Stomach (tissue), 8 donors: ENCODE measurements at regions not wholly inside any gene's neighbourhood (a gene's known extent, or its start where the extent isn't known, plus 50 kb on each side); places are given as distances from the start of the nearest gene placed in this dataset.

Source experiments
- DNase-seq, 2 donors: peaks; one replicate each; pipeline versions ENCODE4 v3.0.0 to v3.0.0-alpha.2; 2013 to 2019
- H3K27ac ChIP-seq, 5 donors: fragments of 200-600 bp in 4 of 5; sonication (generic) in 4 of 5; one replicate each; pipeline ENCODE4 v1.5.1; 2013 to 2019; ENCODE audit warnings: mild to moderate bottlenecking in 1 of 5, moderate library complexity in 1 of 5
- H3K27me3 ChIP-seq, 3 donors: fragments of 200-600 bp; sonication (generic); one replicate each; pipeline ENCODE4 v1.5.1; 2017 to 2019; ENCODE audit warnings: mixed run types in 1 of 3
- H3K36me3 ChIP-seq, 4 donors: fragments of 200-600 bp; sonication (generic); 1 replicate in 3 of 4; 2 replicates in 1 of 4; pipeline ENCODE4 v1.5.1; 2016 to 2019
- H3K4me1 ChIP-seq, 4 donors: fragments of 200-600 bp; sonication (generic); one replicate each; pipeline ENCODE4 v1.5.1; 2016 to 2019
- H3K4me3 ChIP-seq, 4 donors: fragments of 200-600 bp; sonication (generic) in 3 of 4; one replicate each; pipeline ENCODE4 v1.5.1; 2016 to 2019; ENCODE audit warnings: mild to moderate bottlenecking in 1 of 4
- H3K9me3 ChIP-seq, 4 donors: fragments of 200-600 bp; sonication (generic); one replicate each; pipeline ENCODE4 v1.5.1; 2016 to 2019
- EP300 ChIP-seq: sonication (generic); formaldehyde crosslinking; IDR thresholded peaks from one replicate; pipeline ENCODE4 v1.6.1; 2017; ENCODE audit warnings: antibody characterized with exemption
- POLR2A ChIP-seq, 4 donors: fragments of 450-650 bp; IDR thresholded peaks; one replicate each; pipeline ENCODE4 v1.6.1; 2016; ENCODE audit warnings: antibody characterized with exemption in 4 of 4, control low read depth in 2 of 4, mild to moderate bottlenecking in 1 of 4, moderate library complexity in 1 of 4
- POLR2AphosphoS5 ChIP-seq, 3 donors: sonication (generic); formaldehyde crosslinking; IDR thresholded peaks; one replicate each; pipeline ENCODE4 v1.6.1; 2016; ENCODE audit warnings: antibody characterized with exemption in 3 of 3
- WGBS, 5 donors: extraction: QIAGEN DNeasy Blood & Tissue Kit in 3 of 5; methylation state at CpG; one replicate each; pipeline versions ENCODE4 v1.1.5 to v1.1.7; 2013 to 2018; 5-methylcytosine and 5-hydroxymethylcytosine counted together
- intact Hi-C: fragments of 100-400 bp; cut with DNase I; formaldehyde crosslinking; loops from one replicate; pipeline ENCODE4 v1.15.1; 2023; ENCODE audit warnings: low total_unique reads
- TF ChIP-seq, protein P1 (sequence below), 7 experiments: fragments of 450-650 bp in 4 of 7; fragments of 200-600 bp in 3 of 7; sonication (generic) in 3 of 7; IDR thresholded peaks; one replicate each; pipeline ENCODE4 v1.5.1; 2016 to 2019; ENCODE audit warnings: antibody characterized with exemption in 7 of 7, control low read depth in 2 of 7, mild to moderate bottlenecking in 1 of 7
- donor health status: healthy with polysubstance abuse.
- donor health status: Bipolar disorder and iron deficiency.
- donor health status: healthy.

DNA sequence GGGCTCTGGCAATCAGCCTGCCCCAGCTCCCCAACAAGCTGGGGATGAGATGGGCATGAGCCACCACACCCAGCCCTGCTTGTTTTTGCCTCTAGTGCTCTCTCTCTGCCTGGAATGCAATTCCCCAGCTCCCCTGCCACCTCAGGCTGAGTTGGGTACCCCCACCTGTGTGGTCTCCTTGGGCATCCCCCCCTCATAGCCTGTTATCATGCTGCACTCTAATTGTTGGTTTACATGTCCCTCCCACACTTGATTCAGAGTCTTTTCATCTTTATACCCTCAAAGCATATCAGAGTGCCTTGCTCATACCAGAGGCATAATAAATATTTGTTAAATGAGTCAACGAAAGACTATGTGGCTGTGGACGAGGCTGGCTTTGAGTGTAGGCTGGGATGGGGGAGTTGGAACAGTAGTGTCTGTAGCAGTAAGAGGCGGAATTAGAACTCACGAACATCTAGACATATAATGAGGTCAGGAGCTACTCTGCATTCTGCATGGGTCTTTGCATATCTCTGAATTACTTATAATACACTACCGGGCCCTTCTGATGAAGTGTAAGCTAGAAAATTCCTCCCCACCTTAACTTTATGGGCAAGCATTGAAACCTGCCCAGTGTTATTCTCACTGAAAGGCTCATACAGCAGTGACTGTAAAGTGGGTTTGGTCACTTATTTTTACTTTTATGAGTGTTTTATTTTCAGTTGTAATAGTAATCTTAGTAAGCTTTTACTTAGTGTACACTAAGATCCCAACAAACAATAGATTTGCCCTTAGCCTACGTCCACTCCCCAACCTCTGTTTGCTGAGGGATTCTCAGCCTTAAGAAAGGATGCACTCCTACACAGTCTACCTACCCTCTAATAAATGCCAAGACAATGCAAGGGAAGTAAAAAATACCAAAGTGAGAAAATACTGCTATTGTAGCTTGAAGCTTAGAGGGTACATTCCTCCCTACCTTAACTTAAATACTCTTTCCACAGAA lies 58.7 kb downstream of the EDN1 start:
- Histone ChIP-seq H3K27me3 (no peaks in the 10 kb centered on the region), H3K36me3 (no peaks in the 10 kb centered on the region), H3K9me3 (peaks cover 6 to 21% (median 15%) of the 10 kb centered on the region in 4 donors), H3K4me1 (peaks cover 19 to 27% (median 24%) of the 10 kb centered on the region in 4 donors), H3K27ac (peak overlapping the region; percentile 61 to 85 (median 67)), H3K4me3 (no peak overlapping the region)
- intact Hi-C loops, result no loop called here
- DNase-seq, result peak; percentile 58 to 74
- TF ChIP-seq POLR2A (IDR thresholded peaks at IDR 0.05) (no peak), EP300 (no peak), POLR2AphosphoS5 (IDR thresholded peaks at IDR 0.05) (peak in 2 of 3 donors; percentile 50 to 69)
- TF ChIP-seq, protein P1, sequence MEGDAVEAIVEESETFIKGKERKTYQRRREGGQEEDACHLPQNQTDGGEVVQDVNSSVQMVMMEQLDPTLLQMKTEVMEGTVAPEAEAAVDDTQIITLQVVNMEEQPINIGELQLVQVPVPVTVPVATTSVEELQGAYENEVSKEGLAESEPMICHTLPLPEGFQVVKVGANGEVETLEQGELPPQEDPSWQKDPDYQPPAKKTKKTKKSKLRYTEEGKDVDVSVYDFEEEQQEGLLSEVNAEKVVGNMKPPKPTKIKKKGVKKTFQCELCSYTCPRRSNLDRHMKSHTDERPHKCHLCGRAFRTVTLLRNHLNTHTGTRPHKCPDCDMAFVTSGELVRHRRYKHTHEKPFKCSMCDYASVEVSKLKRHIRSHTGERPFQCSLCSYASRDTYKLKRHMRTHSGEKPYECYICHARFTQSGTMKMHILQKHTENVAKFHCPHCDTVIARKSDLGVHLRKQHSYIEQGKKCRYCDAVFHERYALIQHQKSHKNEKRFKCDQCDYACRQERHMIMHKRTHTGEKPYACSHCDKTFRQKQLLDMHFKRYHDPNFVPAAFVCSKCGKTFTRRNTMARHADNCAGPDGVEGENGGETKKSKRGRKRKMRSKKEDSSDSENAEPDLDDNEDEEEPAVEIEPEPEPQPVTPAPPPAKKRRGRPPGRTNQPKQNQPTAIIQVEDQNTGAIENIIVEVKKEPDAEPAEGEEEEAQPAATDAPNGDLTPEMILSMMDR (IDR thresholded peaks at IDR 0.05), result no peak
- WGBS, 5 donors, result 25 to 52% (median 35%) methylated on average over 6 of the region's 6 CpGs

DNA sequence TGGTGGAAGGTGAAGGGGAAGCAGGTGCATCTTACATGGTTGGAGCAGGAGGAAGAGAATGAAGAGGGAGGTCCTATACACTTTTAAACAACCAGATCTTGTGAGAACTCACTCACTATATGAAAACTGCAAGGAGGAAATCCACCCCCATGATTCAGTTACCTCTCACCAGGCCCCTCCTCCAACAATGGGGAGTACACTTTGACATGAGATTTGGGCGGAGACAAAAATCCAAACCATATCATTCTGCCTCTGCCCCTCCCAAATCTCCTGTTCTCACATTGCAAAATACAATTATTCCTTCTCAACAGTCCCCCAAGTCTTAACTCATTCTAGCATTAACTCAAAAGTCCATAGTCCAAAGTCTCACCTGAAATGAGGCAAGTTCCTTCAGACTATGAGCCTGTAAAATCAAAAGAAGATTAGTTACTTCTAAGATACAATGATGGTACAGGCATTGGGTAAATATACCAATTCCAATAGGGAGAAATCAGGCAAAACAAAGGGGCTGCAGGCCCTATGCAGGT lies 60.5 kb downstream of the EDN1 start:
- intact Hi-C loops, result no loop called here
- H3K4me1 ChIP-seq, result peaks cover 5 to 27% (median 16%) of the 10 kb centered on the region in 4 donors
- no peak overlapping the region for H3K4me3 ChIP-seq
- H3K36me3 ChIP-seq, result no peaks in the 10 kb centered on the region
- H3K27me3 ChIP-seq, result no peaks in the 10 kb centered on the region
- H3K9me3 ChIP-seq, result peaks cover 6 to 21% (median 15%) of the 10 kb centered on the region in 4 donors
- TF ChIP-seq POLR2AphosphoS5 (IDR thresholded peaks at IDR 0.05) (no peak), POLR2A (IDR thresholded peaks at IDR 0.05) (no peak), EP300 (no peak)
- TF ChIP-seq, protein P1 (IDR thresholded peaks at IDR 0.05), result no peak
- peak overlapping the region in 3 of 5 donors; percentile 1 to 44 (median 14) for H3K27ac ChIP-seq
- peak in 1 of 2 donors; percentile 47 for DNase-seq
- WGBS, 5 donors, result 76 to 100% (median 92%) methylated on average over 1 of the region's 1 CpG

DNA sequence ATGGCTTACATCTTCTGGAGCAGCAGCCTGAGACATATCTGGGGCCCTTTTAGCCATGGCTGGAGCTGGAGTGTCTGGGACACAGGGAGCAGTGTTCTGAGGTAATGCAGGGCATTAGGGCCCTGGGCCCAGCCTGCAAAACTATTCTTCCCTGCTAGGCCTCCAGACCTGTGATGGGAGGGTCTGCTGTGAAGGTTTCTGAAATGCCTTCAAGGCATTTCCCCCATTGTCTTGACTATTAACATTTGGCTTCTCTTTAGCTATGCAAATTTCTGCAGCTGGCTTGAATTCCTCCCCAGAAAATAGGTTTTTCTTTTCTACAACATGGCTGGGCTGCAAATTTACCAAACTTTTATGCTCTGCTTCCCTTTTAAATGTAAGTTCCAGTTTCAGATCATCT lies 61.5 kb downstream of the EDN1 start:
- H3K27ac ChIP-seq, result no peak overlapping the region
- intact Hi-C loops, result no loop called here

DNA sequence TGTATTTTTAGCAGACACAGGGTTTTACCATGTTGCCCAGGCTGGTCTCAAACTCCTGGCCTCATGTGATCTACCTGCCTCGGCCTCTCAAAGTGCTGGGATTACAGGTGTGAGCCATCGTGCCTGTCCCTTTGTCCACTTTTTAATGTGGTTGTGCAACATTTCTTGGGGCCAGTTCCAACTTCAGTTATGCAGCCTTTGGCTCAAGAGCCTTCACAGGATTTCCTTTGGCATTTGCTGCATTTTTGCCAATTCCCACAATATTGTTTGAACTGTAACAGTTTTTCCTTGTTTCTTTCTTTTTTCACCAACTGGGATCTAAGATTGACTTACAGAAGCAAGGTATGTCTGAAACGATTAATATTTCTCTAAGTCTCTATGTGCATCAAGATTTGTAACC lies 63.6 kb downstream of the EDN1 start:
- TF ChIP-seq POLR2A (IDR thresholded peaks at IDR 0.05) (no peak), EP300 (no peak), POLR2AphosphoS5 (IDR thresholded peaks at IDR 0.05) (no peak)
- TF ChIP-seq, protein P1 (IDR thresholded peaks at IDR 0.05), result no peak
- DNase-seq, result no peak
- no peak overlapping the region for H3K4me3 ChIP-seq
- H3K9me3 ChIP-seq, result peaks cover 6 to 21% (median 15%) of the 10 kb centered on the region in 4 donors
- H3K36me3 ChIP-seq, result no peaks in the 10 kb centered on the region
- peak overlapping the region in 3 of 5 donors; percentile 27 to 76 (median 59) for H3K27ac ChIP-seq
- peaks cover under 1 to 23% (median 12%) of the 10 kb centered on the region in 4 donors for H3K4me1 ChIP-seq
- WGBS, 5 donors, result 59 to 72% (median 66%) methylated on average over 3 of the region's 3 CpGs
- no peaks in the 10 kb centered on the region for H3K27me3 ChIP-seq
- intact Hi-C loops, result no loop called here

More for the DNA sequence above, 61.5 kb downstream of the EDN1 start:
- Histone ChIP-seq H3K9me3 (peaks cover 6 to 21% (median 15%) of the 10 kb centered on the region in 4 donors), H3K27me3 (no peaks in the 10 kb centered on the region), H3K36me3 (no peaks in the 10 kb centered on the region), H3K4me3 (no peak overlapping the region), H3K4me1 (peaks cover 5 to 23% (median 12%) of the 10 kb centered on the region in 4 donors)
- no peak for DNase-seq
- TF ChIP-seq, protein P1 (IDR thresholded peaks at IDR 0.05), result no peak
- no peak for TF ChIP-seq EP300
- no peak for TF ChIP-seq POLR2A (IDR thresholded peaks at IDR 0.05)
- TF ChIP-seq POLR2AphosphoS5 (IDR thresholded peaks at IDR 0.05), result no peak
